Mesendoderm (in vitro differentiated cells): ENCODE measurements at regions not wholly inside any gene's neighbourhood (a gene's known extent, or its start where the extent isn't known, plus 50 kb on each side); places are given as distances from the start of the nearest gene placed in this dataset.

ENCODE experiments used
- DNase-seq: peaks from one replicate; pipeline ENCODE4 v3.0.0; 2013
- H2AK5ac ChIP-seq: 2 replicates; pipeline ENCODE4 v1.6.1; 2013; ENCODE audit warnings: low read length, inconsistent platforms
- H2BK120ac ChIP-seq: 2 replicates; pipeline ENCODE4 v1.6.1; 2013; ENCODE audit warnings: low read depth, mild to moderate bottlenecking, low read length, moderate library complexity, mixed read lengths
- H2BK15ac ChIP-seq: replicated peaks from 2 replicates; pipeline ENCODE4 v1.6.1; 2013; ENCODE audit warnings: low read depth, mild to moderate bottlenecking, moderate library complexity
- H2BK5ac ChIP-seq: 2 replicates; pipeline ENCODE4 v1.6.1; 2013; ENCODE audit warnings: low read length, inconsistent platforms
- H3K18ac ChIP-seq: 2 replicates; pipeline ENCODE4 v1.6.1; 2013; ENCODE audit warnings: mild to moderate bottlenecking, low read length, mixed read lengths
- H3K23ac ChIP-seq: one replicate; pipeline ENCODE4 v1.6.1; 2013; ENCODE audit warnings: low read length
- H3K27ac ChIP-seq: 2 replicates; pipeline ENCODE4 v1.5.1; 2013; ENCODE audit warnings: low read depth, mild to moderate bottlenecking, inconsistent platforms, low read length, moderate library complexity
- H3K27me3 ChIP-seq: 2 replicates; pipeline ENCODE4 v1.6.1; 2013; ENCODE audit warnings: low read length, control low read depth, mild to moderate bottlenecking, inconsistent platforms; ENCODE audit not compliant: insufficient read depth, poor library complexity
- H3K36me3 ChIP-seq: 2 replicates; pipeline ENCODE4 v1.6.1; 2013; ENCODE audit warnings: low read length, inconsistent platforms; ENCODE audit not compliant: control insufficient read depth, insufficient read depth
- H3K4ac ChIP-seq: one replicate; pipeline ENCODE4 v1.6.1; 2013; ENCODE audit warnings: low read depth, mild to moderate bottlenecking, low read length, moderate library complexity
- H3K4me1 ChIP-seq: 2 replicates; pipeline ENCODE4 v1.6.1; 2013; ENCODE audit warnings: low read depth, low read length, inconsistent platforms; ENCODE audit not compliant: control insufficient read depth
- H3K4me2 ChIP-seq: 2 replicates; pipeline ENCODE4 v1.6.1; 2013; ENCODE audit warnings: low read length
- H3K4me3 ChIP-seq: 2 replicates; pipeline ENCODE4 v1.5.1; 2013; ENCODE audit warnings: mild to moderate bottlenecking, low read length
- H3K56ac ChIP-seq: one replicate; pipeline ENCODE4 v1.6.1; 2013; ENCODE audit warnings: low read length
- H3K79me1 ChIP-seq: 2 replicates; pipeline ENCODE4 v1.6.1; 2013; ENCODE audit warnings: low read length, inconsistent platforms
- H3K79me2 ChIP-seq: 2 replicates; pipeline ENCODE4 v1.6.1; 2013; ENCODE audit warnings: mild to moderate bottlenecking, low read length; ENCODE audit not compliant: control insufficient read depth, insufficient read depth
- H3K9ac ChIP-seq: 2 replicates; pipeline ENCODE4 v1.6.1; 2013; ENCODE audit warnings: low read length, inconsistent platforms
- H4K5ac ChIP-seq: one replicate; pipeline ENCODE4 v1.6.1; 2013; ENCODE audit warnings: low read length
- H4K8ac ChIP-seq: one replicate; pipeline ENCODE4 v1.6.1; 2013; ENCODE audit warnings: low read depth, mild to moderate bottlenecking, control low read depth, low read length, moderate library complexity
- WGBS: extraction: QIAGEN DNeasy Blood & Tissue Kit; methylation state at CpG from one replicate; pipeline ENCODE4 v1.1.7; 2013; ENCODE audit warnings: low lambda C conversion rate, missing lambda C conversion rate; ENCODE audit not compliant: insufficient coverage; ENCODE audit errors: extremely low coverage; 5-methylcytosine and 5-hydroxymethylcytosine counted together

- H3K79me1 ChIP-seq: no peaks in the 10 kb centered on the region
- H3K4me1 ChIP-seq: no peaks in the 10 kb centered on the region
- H3K56ac ChIP-seq: no peak overlapping the region
- H4K5ac ChIP-seq: no peak overlapping the region
- H3K23ac ChIP-seq: no peak overlapping the region
- H3K4me3 ChIP-seq: no peak overlapping the region
- no peak overlapping the region for H2BK5ac ChIP-seq
- H3K79me2 ChIP-seq: no peaks in the 10 kb centered on the region
- H2BK120ac ChIP-seq: no peak overlapping the region
- H3K4ac ChIP-seq: no peak overlapping the region
- WGBS: no CpG with 5 or more reads among the region's 1 CpG
- H4K8ac ChIP-seq: no peak overlapping the region
- no peak overlapping the region for H3K18ac ChIP-seq
- H3K4me2 ChIP-seq: no peak overlapping the region
- H2AK5ac ChIP-seq: no peak overlapping the region
- H3K27me3 ChIP-seq: no peaks in the 10 kb centered on the region
- H3K36me3 ChIP-seq: no peaks in the 10 kb centered on the region
- no peak overlapping the region for H3K9ac ChIP-seq
- no peak for DNase-seq
- H2BK15ac ChIP-seq: no peak overlapping the region
- H3K27ac ChIP-seq: no peak overlapping the region
These were observed 618.4 kb upstream of the SOX9 start for GRCh38 chr17:71502443-71502842.

DNA sequence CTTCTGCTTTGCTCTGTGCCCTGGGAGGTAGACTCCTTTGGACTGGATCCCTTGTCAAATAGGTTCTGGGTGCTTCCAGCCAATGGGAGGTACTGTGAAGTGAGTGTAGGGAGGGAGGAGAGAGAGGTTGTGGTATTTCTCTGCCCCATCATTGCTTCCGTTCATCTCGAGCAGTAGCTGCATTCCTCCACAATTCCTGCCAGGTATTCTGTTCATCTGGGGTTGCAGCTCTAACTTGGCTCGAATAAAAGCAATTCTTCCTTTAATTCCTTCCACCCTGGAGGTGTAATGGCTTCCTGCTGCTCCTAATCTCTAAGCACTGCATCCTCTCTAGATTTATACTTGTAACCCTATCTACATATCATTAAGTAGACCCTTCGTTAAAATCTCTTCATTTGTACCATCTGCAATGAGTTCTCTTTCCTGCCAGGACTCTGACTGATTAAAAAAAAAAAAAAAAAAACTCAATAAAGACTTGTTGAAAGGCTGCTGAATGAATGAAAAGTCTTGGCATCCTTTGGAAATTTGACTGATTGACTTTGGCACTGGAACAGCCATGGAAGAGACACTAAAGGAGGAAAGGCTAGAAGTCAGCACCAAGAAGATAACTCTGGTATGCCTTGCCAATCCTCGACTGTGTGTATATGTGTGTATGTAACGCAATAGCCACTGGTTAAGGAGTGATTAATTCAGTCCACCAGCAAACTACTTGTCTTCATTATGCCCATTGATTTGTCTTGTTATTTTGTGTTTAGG lies 616.9 kb upstream of the SOX9 start:
- H4K5ac ChIP-seq: no peak overlapping the region
- DNase-seq: peak; percentile 52

DNA sequence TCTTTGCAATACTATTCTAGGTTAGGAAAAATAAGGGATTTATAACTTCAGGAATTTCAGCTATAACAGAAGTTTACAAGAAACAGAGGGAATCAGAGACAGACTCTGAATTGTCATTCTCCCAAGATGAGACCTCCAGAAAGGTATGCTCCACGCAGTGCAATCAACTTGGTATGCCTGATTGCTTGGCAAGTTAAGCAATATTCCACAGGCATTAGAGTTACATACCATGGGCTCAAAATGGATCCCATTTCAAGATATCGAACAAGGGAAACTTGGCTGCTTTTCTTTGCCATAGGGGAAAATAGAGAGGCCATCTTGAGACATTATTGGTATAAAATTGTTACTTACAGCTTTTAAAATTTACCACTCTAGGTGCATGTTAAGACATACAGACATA lies 615.6 kb upstream of the SOX9 start:
- no peak overlapping the region for H2AK5ac ChIP-seq
- H3K4me2 ChIP-seq: no peak overlapping the region
- H3K79me2 ChIP-seq: no peaks in the 10 kb centered on the region
- H3K79me1 ChIP-seq: no peaks in the 10 kb centered on the region
- WGBS: no CpG with 5 or more reads among the region's 2 CpGs
- no peak overlapping the region for H2BK120ac ChIP-seq
- no peak overlapping the region for H3K9ac ChIP-seq
- no peak overlapping the region for H3K4me3 ChIP-seq
- no peak overlapping the region for H4K5ac ChIP-seq
- no peak overlapping the region for H4K8ac ChIP-seq
- no peaks in the 10 kb centered on the region for H3K4me1 ChIP-seq
- H3K56ac ChIP-seq: no peak overlapping the region
- no peak overlapping the region for H2BK5ac ChIP-seq
- no peak overlapping the region for H3K27ac ChIP-seq
- no peak overlapping the region for H2BK15ac ChIP-seq
- no peak overlapping the region for H3K23ac ChIP-seq
- H3K36me3 ChIP-seq: no peaks in the 10 kb centered on the region
- H3K4ac ChIP-seq: no peak overlapping the region
- peak; percentile 14 for DNase-seq
- no peak overlapping the region for H3K18ac ChIP-seq
- H3K27me3 ChIP-seq: no peaks in the 10 kb centered on the region

More for the DNA sequence above, 616.9 kb upstream of the SOX9 start:
- Histone ChIP-seq H2BK120ac (no peak overlapping the region), H3K27ac (no peak overlapping the region), H3K4me3 (no peak overlapping the region), H3K4ac (no peak overlapping the region), H3K4me2 (no peak overlapping the region), H3K27me3 (no peaks in the 10 kb centered on the region), H2BK5ac (no peak overlapping the region), H4K8ac (no peak overlapping the region), H3K79me1 (no peaks in the 10 kb centered on the region), H3K23ac (no peak overlapping the region), H3K18ac (no peak overlapping the region), H3K4me1 (no peaks in the 10 kb centered on the region), H3K36me3 (no peaks in the 10 kb centered on the region), H3K79me2 (no peaks in the 10 kb centered on the region), H2BK15ac (no peak overlapping the region), H3K56ac (no peak overlapping the region), H3K9ac (no peak overlapping the region), H2AK5ac (no peak overlapping the region)
- no CpG with 5 or more reads among the region's 6 CpGs for WGBS

DNA sequence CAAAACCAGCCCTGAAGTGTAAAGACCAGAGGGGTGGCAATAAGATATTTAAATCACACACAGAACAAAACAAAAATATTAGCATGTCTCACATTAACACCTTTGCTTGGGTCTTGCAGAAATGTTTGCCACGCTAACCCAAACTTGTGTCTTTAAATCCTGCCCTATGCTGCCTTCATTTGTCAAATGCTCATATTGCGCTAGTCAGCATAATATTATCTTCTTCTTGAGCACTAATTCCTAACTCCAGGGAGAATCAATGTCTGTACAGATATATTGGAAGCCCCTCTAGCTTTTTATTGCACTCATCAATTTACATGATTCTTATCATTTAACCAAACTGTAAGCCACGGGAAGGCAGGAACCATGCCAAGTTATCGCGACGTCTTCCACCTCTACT lies 614.8 kb upstream of the SOX9 start:
- Histone ChIP-seq H2AK5ac (no peak overlapping the region), H3K27ac (no peak overlapping the region)
- WGBS: no CpG with 5 or more reads among the region's 6 CpGs

GRCh38 chr17:71511266-71511995 lies 609.4 kb upstream of the SOX9 start:
- no peak overlapping the region for H3K18ac ChIP-seq
- H3K4me3 ChIP-seq: no peak overlapping the region
- H2AK5ac ChIP-seq: no peak overlapping the region
- H4K8ac ChIP-seq: no peak overlapping the region
- no peaks in the 10 kb centered on the region for H3K79me1 ChIP-seq
- no CpG with 5 or more reads among the region's 3 CpGs for WGBS
- H2BK15ac ChIP-seq: no peak overlapping the region
- no peak overlapping the region for H4K5ac ChIP-seq
- H3K56ac ChIP-seq: no peak overlapping the region
- H3K4ac ChIP-seq: no peak overlapping the region
- H2BK120ac ChIP-seq: no peak overlapping the region
- no peak overlapping the region for H3K23ac ChIP-seq
- no peaks in the 10 kb centered on the region for H3K79me2 ChIP-seq
- DNase-seq: no peak
- H3K36me3 ChIP-seq: no peaks in the 10 kb centered on the region
- no peak overlapping the region for H2BK5ac ChIP-seq
- no peak overlapping the region for H3K27ac ChIP-seq
- no peak overlapping the region for H3K9ac ChIP-seq
- H3K27me3 ChIP-seq: no peaks in the 10 kb centered on the region
- H3K4me2 ChIP-seq: no peak overlapping the region
- no peaks in the 10 kb centered on the region for H3K4me1 ChIP-seq

More for the DNA sequence above, 614.8 kb upstream of the SOX9 start:
- Histone ChIP-seq H4K8ac (no peak overlapping the region), H3K4me3 (no peak overlapping the region), H3K79me2 (no peaks in the 10 kb centered on the region), H3K36me3 (no peaks in the 10 kb centered on the region), H2BK120ac (no peak overlapping the region), H3K4me1 (no peaks in the 10 kb centered on the region), H3K23ac (no peak overlapping the region), H3K9ac (no peak overlapping the region), H3K56ac (no peak overlapping the region), H3K27me3 (no peaks in the 10 kb centered on the region), H2BK15ac (no peak overlapping the region), H3K4me2 (no peak overlapping the region), H2BK5ac (no peak overlapping the region), H3K18ac (no peak overlapping the region), H3K4ac (no peak overlapping the region), H4K5ac (no peak overlapping the region), H3K79me1 (no peaks in the 10 kb centered on the region)
- DNase-seq: no peak
